ENCODE measurements at regions not wholly inside any gene's neighbourhood (a gene's known extent, or its start where the extent isn't known, plus 50 kb on each side); places are given as distances from the start of the nearest gene placed in this dataset.

- no peak for TF ChIP-seq KLF1 (tag; IDR thresholded peaks at IDR 0.05)
- TF ChIP-seq EZH2 (IDR thresholded peaks at IDR 0.05; ENCODE audit: borderline replicate concordance, low read depth, low read length): no peak
- no peak for TF ChIP-seq ZHX1 (conservative IDR thresholded peaks at IDR 0.05; ENCODE audit: low read length)
- no peak for TF ChIP-seq U2AF2 (optimal IDR thresholded peaks at IDR 0.05; ENCODE audit: low read depth, low read length)
- no peak for TF ChIP-seq KLF6 (CRISPR knock-in tag; IDR thresholded peaks at IDR 0.05; ENCODE audit: borderline replicate concordance)
- no peak for TF ChIP-seq UBTF (IDR thresholded peaks at IDR 0.05; ENCODE audit: borderline replicate concordance in 1 of 2, low read depth in 2 of 2, low read length in 2 of 2)
- TF ChIP-seq ZNF830 (CRISPR knock-in tag; IDR thresholded peaks at IDR 0.05): no peak
- TF ChIP-seq E2F1 (CRISPR knock-in tag; IDR thresholded peaks at IDR 0.05): no peak
- no peak for TF ChIP-seq SIN3A (IDR thresholded peaks at IDR 0.05; ENCODE audit: borderline replicate concordance in 2 of 2, control insufficient read depth in 1 of 2, low read depth in 2 of 2, low read length in 2 of 2)
- TF ChIP-seq BHLHE40 (IDR thresholded peaks at IDR 0.05; ENCODE audit: low read length): no peak
- no peak for TF ChIP-seq SIX5 (IDR thresholded peaks at IDR 0.05; ENCODE audit: borderline replicate concordance in 1 of 2, insufficient read depth in 1 of 2, low read depth in 1 of 2, low read length in 2 of 2)
- no peak for TF ChIP-seq ESRRA (IDR thresholded peaks at IDR 0.05; ENCODE audit: borderline replicate concordance, low read depth)
- TF ChIP-seq ZBTB12 (CRISPR knock-in tag; IDR thresholded peaks at IDR 0.05): no peak
- no peak for TF ChIP-seq HDAC8 (tag; IDR thresholded peaks at IDR 0.05)
Measured at GRCh38 chr15:91801836-91802534, 51.5 kb upstream of the SLCO3A1 start.
